ENCODE measurements at regions not wholly inside any gene's neighbourhood (a gene's known extent, or its start where the extent isn't known, plus 50 kb on each side); places are given as distances from the start of the nearest gene placed in this dataset.

DNA sequence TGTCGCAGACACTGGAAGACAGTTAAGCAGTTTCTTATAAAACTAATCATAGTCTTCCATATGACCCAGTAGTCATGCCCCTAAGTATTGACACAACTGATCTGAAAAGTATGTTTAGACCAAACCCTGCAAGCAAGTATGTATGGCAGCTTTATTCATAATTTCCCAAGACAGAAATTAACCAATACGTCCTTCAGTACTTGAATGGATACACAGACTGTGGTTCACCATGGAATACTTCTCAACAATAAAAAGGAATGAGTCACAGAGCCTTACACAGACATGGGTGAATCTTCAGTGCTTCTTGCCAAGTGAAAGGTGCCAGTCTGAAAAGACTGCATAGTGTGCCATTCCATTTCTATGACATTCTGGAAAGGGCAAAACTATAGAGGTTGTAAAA, 50.2 kb upstream of the AKR1E2 start:
- H3K4me1 Mint-ChIP-seq (ENCODE audit: low read depth): peaks cover 8% of the 10 kb centered on the region
- peaks cover 12% of the 10 kb centered on the region for H3K27me3 Mint-ChIP-seq (ENCODE audit: low read depth)
- no peak overlapping the region for H3K27ac Mint-ChIP-seq
- CTCF ChIA-PET: interaction anchor here (1.0 kb wide), 1 partner anchor 1583 kb away, joined by 3 read pairs; no protein-coding TSS in a partner anchor
- no peaks in the 10 kb centered on the region for H3K36me3 Mint-ChIP-seq (ENCODE audit: low read depth)
- H3K9me3 Mint-ChIP-seq: no peaks in the 10 kb centered on the region
- no peak overlapping the region for H3K4me3 Mint-ChIP-seq
- intact Hi-C loops (cut with micrococcal nuclease): loop anchor here (10.0 kb wide), 1 partner anchor 91 kb away; no protein-coding TSS in a partner anchor
- no peak for DNase-seq

- H3K27me3 Mint-ChIP-seq (ENCODE audit: low read depth): peaks cover 11% of the 10 kb centered on the region
- no peak overlapping the region for H3K27ac Mint-ChIP-seq
- no peaks in the 10 kb centered on the region for H3K9me3 Mint-ChIP-seq
- peaks cover 8% of the 10 kb centered on the region for H3K4me1 Mint-ChIP-seq (ENCODE audit: low read depth)
- intact Hi-C loops (cut with micrococcal nuclease): loop anchor here (10.0 kb wide), 1 partner anchor 87 kb away; no protein-coding TSS in a partner anchor
- no peaks in the 10 kb centered on the region for H3K36me3 Mint-ChIP-seq (ENCODE audit: low read depth)
- H3K4me3 Mint-ChIP-seq: no peak overlapping the region
- DNase-seq: no peak
- CTCF ChIA-PET: interaction anchor here (0.6 kb wide), 1 partner anchor 1586 kb away, joined by 3 read pairs; no protein-coding TSS in a partner anchor
Measured at GRCh38 chr10:4772202-4772570, 53.8 kb upstream of the AKR1E2 start.

DNA sequence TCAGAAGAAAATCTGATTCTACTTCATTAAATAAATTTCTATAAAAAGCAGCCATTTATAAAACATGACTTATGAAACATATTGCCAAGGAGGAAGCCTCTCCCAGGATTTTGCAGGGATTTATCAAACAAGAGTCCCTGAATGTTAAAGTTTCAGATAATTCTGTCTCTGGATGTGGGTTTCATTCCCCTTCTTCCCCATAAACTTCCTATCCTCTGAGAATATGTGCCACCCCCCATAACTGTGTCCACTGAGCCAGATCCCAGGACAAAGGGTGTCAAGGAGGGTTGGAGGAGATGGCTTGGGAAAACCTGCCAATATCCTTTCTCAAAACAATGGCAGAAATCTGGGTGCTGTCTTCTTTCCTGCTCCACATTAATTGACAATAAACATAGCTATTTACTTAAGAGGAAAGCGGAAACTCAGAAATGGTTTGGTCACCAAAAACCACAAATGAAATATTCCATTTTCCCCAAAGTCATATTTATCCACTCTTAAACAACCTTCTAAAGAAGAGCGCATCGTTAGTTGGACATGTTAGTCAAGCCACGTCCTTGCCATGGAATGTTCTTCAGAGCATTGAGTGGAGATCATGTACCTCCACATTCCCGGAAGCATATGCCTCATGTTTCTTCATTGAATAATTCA, 54.3 kb upstream of the AKR1E2 start:
- H3K36me3 Mint-ChIP-seq (ENCODE audit: low read depth): no peaks in the 10 kb centered on the region
- no peak overlapping the region for H3K4me3 Mint-ChIP-seq
- peaks cover 12% of the 10 kb centered on the region for H3K27me3 Mint-ChIP-seq (ENCODE audit: low read depth)
- CTCF ChIA-PET: interaction anchor here (0.6 to 1.1 kb wide), 2 partner anchors 23 to 1585 kb away, joined by 3 read pairs; no protein-coding TSS in a partner anchor
- peaks cover 8% of the 10 kb centered on the region for H3K4me1 Mint-ChIP-seq (ENCODE audit: low read depth)
- intact Hi-C loops (cut with micrococcal nuclease): loop anchor here (10.0 kb wide), 1 partner anchor 87 kb away; no protein-coding TSS in a partner anchor
- no peaks in the 10 kb centered on the region for H3K9me3 Mint-ChIP-seq
- no peak overlapping the region for H3K27ac Mint-ChIP-seq
- DNase-seq: no peak

- no peak overlapping the region for H3K27ac Mint-ChIP-seq
- peaks cover 3% of the 10 kb centered on the region for H3K4me1 Mint-ChIP-seq (ENCODE audit: low read depth)
- no peak for DNase-seq
- intact Hi-C loops (cut with micrococcal nuclease): loop anchor here (10.0 kb wide), 1 partner anchor 86 kb away; no protein-coding TSS in a partner anchor
- CTCF ChIA-PET: interaction anchor here (1.1 to 1.4 kb wide), 2 partner anchors 23 to 44 kb away, joined by 3 to 4 read pairs; no protein-coding TSS in a partner anchor
- no peaks in the 10 kb centered on the region for H3K36me3 Mint-ChIP-seq (ENCODE audit: low read depth)
- H3K27me3 Mint-ChIP-seq (ENCODE audit: low read depth): peaks cover 12% of the 10 kb centered on the region
- H3K9me3 Mint-ChIP-seq: no peaks in the 10 kb centered on the region
- H3K4me3 Mint-ChIP-seq: no peak overlapping the region
Measured at GRCh38 chr10:4770801-4771553, 55.0 kb upstream of the AKR1E2 start.

- Mint-ChIP-seq H3K4me1 (ENCODE audit: low read depth) (peaks cover 3% of the 10 kb centered on the region), H3K27ac (no peak overlapping the region), H3K9me3 (no peaks in the 10 kb centered on the region), H3K4me3 (no peak overlapping the region), H3K36me3 (ENCODE audit: low read depth) (no peaks in the 10 kb centered on the region), H3K27me3 (ENCODE audit: low read depth) (peaks cover 11% of the 10 kb centered on the region)
- CTCF ChIA-PET: interaction anchor here (0.7 kb wide), 1 partner anchor 92 kb away, joined by 3 read pairs; no protein-coding TSS in a partner anchor
- intact Hi-C loops (cut with micrococcal nuclease): loop anchor here (5.0 kb wide), 3 partner anchors 111 to 1571 kb away; no protein-coding TSS in a partner anchor
- DNase-seq: no peak
Measured at GRCh38 chr10:4768416-4768815, 57.6 kb upstream of the AKR1E2 start.

DNA sequence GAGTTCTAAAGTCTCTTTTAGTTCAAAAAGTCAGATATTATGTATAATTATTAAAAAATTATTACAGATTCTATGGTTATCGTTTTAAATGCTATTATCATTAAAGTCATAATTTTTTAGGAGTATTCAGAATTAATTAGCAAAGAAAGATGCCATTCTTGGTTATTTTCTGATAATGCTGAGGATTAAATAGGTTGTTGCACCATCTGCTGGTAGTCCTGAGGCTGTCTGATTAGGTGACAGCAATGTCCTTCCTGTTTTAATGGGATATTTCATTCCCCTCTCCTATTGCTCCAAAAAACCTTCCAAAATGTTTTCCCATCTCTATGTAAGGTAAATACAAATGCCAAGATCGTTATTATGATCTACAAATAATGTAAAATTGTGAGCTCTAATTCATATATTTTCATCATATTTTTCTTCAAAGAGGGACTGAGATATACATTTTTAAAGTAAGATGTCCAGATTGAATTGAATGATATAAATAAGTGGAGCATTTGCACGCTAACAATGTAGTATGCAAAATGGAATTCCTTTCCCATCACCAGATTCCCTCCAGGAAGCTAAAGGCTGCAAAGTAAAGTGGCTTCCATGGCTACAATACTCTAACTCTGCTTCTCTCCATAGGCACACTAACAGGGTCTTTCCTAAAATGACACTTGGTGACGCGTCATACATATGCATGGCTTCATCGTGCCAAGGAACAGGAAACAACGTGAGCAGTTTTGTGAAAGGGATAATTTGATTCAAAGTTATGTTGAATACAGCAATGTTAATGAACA, 58.8 kb upstream of the AKR1E2 start:
- intact Hi-C loops (cut with micrococcal nuclease): loop anchor here (1.0 to 5.0 kb wide), 4 partner anchors 110 to 1570 kb away; no protein-coding TSS in a partner anchor
- no peak overlapping the region for H3K27ac Mint-ChIP-seq
- no peaks in the 10 kb centered on the region for H3K36me3 Mint-ChIP-seq (ENCODE audit: low read depth)
- peak; percentile 17 for DNase-seq
- H3K4me1 Mint-ChIP-seq (ENCODE audit: low read depth): peaks cover 3% of the 10 kb centered on the region
- H3K27me3 Mint-ChIP-seq (ENCODE audit: low read depth): peaks cover 11% of the 10 kb centered on the region
- no peak overlapping the region for H3K4me3 Mint-ChIP-seq
- CTCF ChIA-PET: interaction anchor here (0.7 to 1.3 kb wide), 6 partner anchors 48 to 1572 kb away, joined by 3 to 4 read pairs (median 4); no protein-coding TSS in a partner anchor
- no peaks in the 10 kb centered on the region for H3K9me3 Mint-ChIP-seq

DNA sequence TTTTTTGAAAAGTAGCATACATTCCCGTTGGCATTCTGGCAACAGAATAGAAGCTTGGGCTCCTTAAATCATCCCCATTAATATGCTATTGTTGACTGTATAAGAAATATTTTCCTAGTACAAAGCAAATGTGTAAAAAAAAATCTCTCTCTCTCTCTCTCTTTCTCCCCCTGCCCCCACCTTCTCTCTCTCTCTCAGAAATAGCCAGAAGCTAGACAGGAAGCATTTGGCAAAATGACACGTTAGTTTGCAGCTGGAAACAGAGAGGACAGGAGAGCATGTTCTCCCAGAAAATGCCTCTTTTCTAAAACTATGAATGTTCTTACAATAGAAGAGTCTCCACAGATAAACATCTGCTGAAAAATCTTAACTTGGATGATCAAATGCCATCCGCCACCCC, 59.6 kb upstream of the AKR1E2 start:
- CTCF ChIA-PET: interaction anchor here (0.7 to 1.3 kb wide), 7 partner anchors 48 to 1572 kb away, joined by 3 to 4 read pairs (median 3); no protein-coding TSS in a partner anchor
- Mint-ChIP-seq H3K4me1 (ENCODE audit: low read depth) (peaks cover 3% of the 10 kb centered on the region), H3K9me3 (no peaks in the 10 kb centered on the region), H3K27ac (no peak overlapping the region), H3K27me3 (ENCODE audit: low read depth) (peaks cover 8% of the 10 kb centered on the region), H3K36me3 (ENCODE audit: low read depth) (no peaks in the 10 kb centered on the region), H3K4me3 (no peak overlapping the region)
- no peak for DNase-seq
- intact Hi-C loops (cut with micrococcal nuclease): loop anchor here (5.0 kb wide), 3 partner anchors 109 to 1569 kb away; no protein-coding TSS in a partner anchor

- Mint-ChIP-seq H3K27ac (no peak overlapping the region), H3K4me3 (no peak overlapping the region), H3K27me3 (ENCODE audit: low read depth) (peaks cover 8% of the 10 kb centered on the region), H3K9me3 (no peaks in the 10 kb centered on the region), H3K36me3 (ENCODE audit: low read depth) (no peaks in the 10 kb centered on the region), H3K4me1 (ENCODE audit: low read depth) (peaks cover 3% of the 10 kb centered on the region)
- intact Hi-C loops (cut with micrococcal nuclease): loop anchor here (5.0 kb wide), 3 partner anchors 108 to 1568 kb away; no protein-coding TSS in a partner anchor
- DNase-seq: no peak
- CTCF ChIA-PET: interaction anchor here (1.2 to 2.0 kb wide), 2 partner anchors 1525 to 1568 kb away, joined by 3 to 5 read pairs; no protein-coding TSS in a partner anchor
Measured at GRCh38 chr10:4765428-4765827, 60.6 kb upstream of the AKR1E2 start.

DNA sequence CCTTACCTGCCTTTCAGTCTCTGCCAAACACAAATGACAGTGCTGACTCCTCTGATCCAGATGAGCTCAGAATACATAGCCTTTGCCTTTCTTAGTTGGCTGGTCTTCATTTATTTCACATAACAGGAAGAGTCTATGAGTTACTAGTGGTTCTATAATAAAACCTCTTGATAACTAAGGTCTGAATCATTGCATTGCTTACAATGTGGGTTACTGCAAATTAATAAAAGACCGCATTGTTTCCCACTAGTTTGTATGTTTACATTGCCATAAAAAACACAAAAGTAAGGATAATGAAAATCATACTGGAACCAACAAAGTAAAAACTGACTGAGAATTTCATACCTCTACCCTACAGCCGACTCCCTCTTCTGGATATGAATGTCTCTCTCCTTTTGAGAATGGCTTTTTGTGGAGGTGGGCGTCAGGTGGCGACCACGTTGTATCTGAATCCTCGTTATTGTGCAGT, 62.0 kb upstream of the AKR1E2 start:
- no peak overlapping the region for H3K27ac Mint-ChIP-seq
- H3K4me1 Mint-ChIP-seq (ENCODE audit: low read depth): peaks cover 3% of the 10 kb centered on the region
- intact Hi-C loops (cut with micrococcal nuclease): no loop called here
- CTCF ChIA-PET: interaction anchor here (0.6 to 2.0 kb wide), 2 partner anchors 256 to 1566 kb away, joined by 3 to 5 read pairs; no protein-coding TSS in a partner anchor
- no peak overlapping the region for H3K4me3 Mint-ChIP-seq
- H3K27me3 Mint-ChIP-seq (ENCODE audit: low read depth): peaks cover 9% of the 10 kb centered on the region
- no peaks in the 10 kb centered on the region for H3K36me3 Mint-ChIP-seq (ENCODE audit: low read depth)
- no peak for DNase-seq
- H3K9me3 Mint-ChIP-seq: no peaks in the 10 kb centered on the region

DNA sequence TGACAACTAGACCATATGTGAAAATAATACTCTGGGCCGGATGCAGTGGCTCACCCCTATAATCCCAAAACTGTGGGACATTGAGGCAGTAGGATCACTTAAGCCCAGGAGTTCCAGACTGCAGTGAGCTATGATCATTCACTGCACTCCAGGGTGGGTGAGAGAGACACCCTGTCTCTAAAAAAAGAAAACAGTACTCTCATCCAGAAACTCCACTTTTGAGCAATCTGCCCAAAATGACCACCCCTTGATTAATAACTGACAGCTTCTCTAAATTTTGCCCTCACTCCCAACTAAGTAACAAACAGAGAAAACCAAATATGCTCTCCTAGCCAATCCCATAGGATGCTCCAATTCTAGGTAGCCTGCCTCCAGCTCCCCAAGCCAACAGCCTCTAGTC, 62.5 kb upstream of the AKR1E2 start:
- intact Hi-C loops (cut with micrococcal nuclease): no loop called here
- CTCF ChIA-PET: interaction anchor here (2.0 kb wide), 1 partner anchor 1566 kb away, joined by 5 read pairs; no protein-coding TSS in a partner anchor
- H3K4me3 Mint-ChIP-seq: no peak overlapping the region
- no peak overlapping the region for H3K27ac Mint-ChIP-seq
- peaks cover 3% of the 10 kb centered on the region for H3K4me1 Mint-ChIP-seq (ENCODE audit: low read depth)
- H3K9me3 Mint-ChIP-seq: no peaks in the 10 kb centered on the region
- DNase-seq: no peak
- peaks cover 9% of the 10 kb centered on the region for H3K27me3 Mint-ChIP-seq (ENCODE audit: low read depth)
- H3K36me3 Mint-ChIP-seq (ENCODE audit: low read depth): no peaks in the 10 kb centered on the region

GRCh38 chr10:4758256-4758655, 67.8 kb upstream of the AKR1E2 start:
- H3K9me3 Mint-ChIP-seq: no peaks in the 10 kb centered on the region
- H3K27me3 Mint-ChIP-seq (ENCODE audit: low read depth): peaks cover 15% of the 10 kb centered on the region
- CTCF ChIA-PET: no interaction called here
- H3K36me3 Mint-ChIP-seq (ENCODE audit: low read depth): no peaks in the 10 kb centered on the region
- H3K27ac Mint-ChIP-seq: no peak overlapping the region
- DNase-seq: no peak
- intact Hi-C loops (cut with micrococcal nuclease): no loop called here
- no peaks in the 10 kb centered on the region for H3K4me1 Mint-ChIP-seq (ENCODE audit: low read depth)
- H3K4me3 Mint-ChIP-seq: no peak overlapping the region

Measured in activated naive CD4-positive, alpha-beta T cell treated with anti-CD3 and anti-CD28 coated beads for 36 hours (primary cell).